SK-N-SH (cell line): ENCODE measurements at regions not wholly inside any gene's neighbourhood (a gene's known extent, or its start where the extent isn't known, plus 50 kb on each side); places are given as distances from the start of the nearest gene placed in this dataset.

Experiments
- CTCF ChIP-seq: fragments of 200-600 bp; sonication (generic); IDR thresholded peaks from 2 replicates; pipeline ENCODE4 v1.6.1; 2017; ENCODE audit warnings: antibody characterized with exemption, mild to moderate bottlenecking, moderate library complexity
- EP300 ChIP-seq, 2 experiments: IDR thresholded peaks; 2 replicates each; pipeline versions ENCODE4 v1.4.0 to v1.6.1; 2012; ENCODE audit warnings: borderline replicate concordance in 1 of 2, low read depth in 1 of 2, low read length in 1 of 2
- FOXM1 ChIP-seq: IDR thresholded peaks from 2 replicates; pipeline ENCODE4 v1.4.0; 2012; ENCODE audit warnings: low read depth, mild to moderate bottlenecking
- GABPA ChIP-seq: IDR thresholded peaks from 2 replicates; pipeline ENCODE4 v1.4.0; 2012; ENCODE audit warnings: low read depth, mild to moderate bottlenecking
- POLR2AphosphoS5 ChIP-seq: IDR thresholded peaks from 2 replicates; pipeline ENCODE4 v1.6.1; 2012; ENCODE audit warnings: low read depth, low read length
- RXRA ChIP-seq: IDR thresholded peaks from 2 replicates; pipeline ENCODE4 v1.4.0; 2012; ENCODE audit warnings: low read depth, mild to moderate bottlenecking, borderline replicate concordance
- TF ChIP-seq, protein P1 (sequence below): IDR thresholded peaks from 2 replicates; pipeline ENCODE4 v1.6.1; 2012; ENCODE audit warnings: mild to moderate bottlenecking, low read depth, low read length, moderate library complexity

- TF ChIP-seq CTCF (no peak), POLR2AphosphoS5 (no peak), FOXM1 (no peak), RXRA (no peak), EP300 (IDR thresholded peaks at IDR 0.05; ENCODE audit: borderline replicate concordance in 1 of 2, low read depth in 1 of 2, low read length in 1 of 2) (no peak), GABPA (no peak)
- TF ChIP-seq, protein P1, sequence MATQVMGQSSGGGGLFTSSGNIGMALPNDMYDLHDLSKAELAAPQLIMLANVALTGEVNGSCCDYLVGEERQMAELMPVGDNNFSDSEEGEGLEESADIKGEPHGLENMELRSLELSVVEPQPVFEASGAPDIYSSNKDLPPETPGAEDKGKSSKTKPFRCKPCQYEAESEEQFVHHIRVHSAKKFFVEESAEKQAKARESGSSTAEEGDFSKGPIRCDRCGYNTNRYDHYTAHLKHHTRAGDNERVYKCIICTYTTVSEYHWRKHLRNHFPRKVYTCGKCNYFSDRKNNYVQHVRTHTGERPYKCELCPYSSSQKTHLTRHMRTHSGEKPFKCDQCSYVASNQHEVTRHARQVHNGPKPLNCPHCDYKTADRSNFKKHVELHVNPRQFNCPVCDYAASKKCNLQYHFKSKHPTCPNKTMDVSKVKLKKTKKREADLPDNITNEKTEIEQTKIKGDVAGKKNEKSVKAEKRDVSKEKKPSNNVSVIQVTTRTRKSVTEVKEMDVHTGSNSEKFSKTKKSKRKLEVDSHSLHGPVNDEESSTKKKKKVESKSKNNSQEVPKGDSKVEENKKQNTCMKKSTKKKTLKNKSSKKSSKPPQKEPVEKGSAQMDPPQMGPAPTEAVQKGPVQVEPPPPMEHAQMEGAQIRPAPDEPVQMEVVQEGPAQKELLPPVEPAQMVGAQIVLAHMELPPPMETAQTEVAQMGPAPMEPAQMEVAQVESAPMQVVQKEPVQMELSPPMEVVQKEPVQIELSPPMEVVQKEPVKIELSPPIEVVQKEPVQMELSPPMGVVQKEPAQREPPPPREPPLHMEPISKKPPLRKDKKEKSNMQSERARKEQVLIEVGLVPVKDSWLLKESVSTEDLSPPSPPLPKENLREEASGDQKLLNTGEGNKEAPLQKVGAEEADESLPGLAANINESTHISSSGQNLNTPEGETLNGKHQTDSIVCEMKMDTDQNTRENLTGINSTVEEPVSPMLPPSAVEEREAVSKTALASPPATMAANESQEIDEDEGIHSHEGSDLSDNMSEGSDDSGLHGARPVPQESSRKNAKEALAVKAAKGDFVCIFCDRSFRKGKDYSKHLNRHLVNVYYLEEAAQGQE: no peak
Observed at GRCh38 chr22:27482402-27482801, 319.2 kb downstream of the MN1 start.
